ENCODE measurements at regions not wholly inside any gene's neighbourhood (a gene's known extent, or its start where the extent isn't known, plus 50 kb on each side); places are given as distances from the start of the nearest gene placed in this dataset.
"Not testable (repeated sequence)": the region's sequence is repeated elsewhere in the genome, so short reads cannot be mapped to it uniquely, and the experiment has no call there.

GRCh38 chr7:76934711-76935110 is 97.5 kb downstream of the SPDYE17 start:
- intact Hi-C loops (cut with DNase I; ENCODE audit: low total_unique reads); H3K4me3 ChIP-seq (ENCODE audit: low read depth, poor library complexity, severe bottlenecking); DNase-seq (ENCODE audit: low spot score in 2 of 2): not testable (repeated sequence)
- 85 to 88% methylated on average over 3 of the region's 3 CpGs for WGBS, 2 donors

GRCh38 chr7:76932957-76933356 is 99.2 kb downstream of the SPDYE17 start:
- DNase-seq (ENCODE audit: low spot score in 2 of 2); intact Hi-C loops (cut with DNase I; ENCODE audit: low total_unique reads); H3K4me3 ChIP-seq (ENCODE audit: low read depth, poor library complexity, severe bottlenecking): not testable (repeated sequence)
- 93 to 94% methylated on average over 4 of the region's 4 CpGs for WGBS, 2 donors

GRCh38 chr7:76931441-76931840 is 100.7 kb downstream of the SPDYE17 start:
- DNase-seq (ENCODE audit: low spot score in 2 of 2); intact Hi-C loops (cut with DNase I; ENCODE audit: low total_unique reads): not testable (repeated sequence)
- WGBS, 2 donors, result 66 to 71% methylated on average over 3 to 4 of the region's 4 CpGs

GRCh38 chr7:76930416-76930815 is 101.7 kb downstream of the SPDYE17 start:
- intact Hi-C loops (cut with DNase I; ENCODE audit: low total_unique reads); H3K4me3 ChIP-seq (ENCODE audit: low read depth, poor library complexity, severe bottlenecking); DNase-seq (ENCODE audit: low spot score in 2 of 2): not testable (repeated sequence)
- WGBS, 2 donors, result 93 to 96% methylated on average over 5 of the region's 5 CpGs

More at GRCh38 chr7:76931441-76931840, 100.7 kb downstream of the SPDYE17 start:
- H3K4me3 ChIP-seq (ENCODE audit: low read depth, poor library complexity, severe bottlenecking), result not testable (repeated sequence)

- H3K4me3 ChIP-seq (ENCODE audit: low read depth, poor library complexity, severe bottlenecking); intact Hi-C loops (cut with DNase I; ENCODE audit: low total_unique reads); DNase-seq (ENCODE audit: low spot score in 2 of 2): not testable (repeated sequence)
- 49% methylated on average over 4 of the region's 4 CpGs for WGBS, 2 donors
Observed at GRCh38 chr7:76928751-76929150, 103.4 kb downstream of the SPDYE17 start.

GRCh38 chr7:76927741-76928393 is 104.3 kb downstream of the SPDYE17 start:
- H3K4me3 ChIP-seq (ENCODE audit: low read depth, poor library complexity, severe bottlenecking); DNase-seq (ENCODE audit: low spot score in 2 of 2); intact Hi-C loops (cut with DNase I; ENCODE audit: low total_unique reads): not testable (repeated sequence)
- whole genome bisulfite sequencing, 2 donors, result 42 to 70% methylated on average over 2 to 3 of the region's 3 CpGs

GRCh38 chr7:76926416-76926815 is 105.7 kb downstream of the SPDYE17 start:
- H3K4me3 ChIP-seq (ENCODE audit: low read depth, poor library complexity, severe bottlenecking); intact Hi-C loops (cut with DNase I; ENCODE audit: low total_unique reads); DNase-seq (ENCODE audit: low spot score in 2 of 2): not testable (repeated sequence)

- intact Hi-C loops (cut with DNase I; ENCODE audit: low total_unique reads); DNase-seq (ENCODE audit: low spot score in 2 of 2); H3K4me3 ChIP-seq (ENCODE audit: low read depth, poor library complexity, severe bottlenecking): not testable (repeated sequence)
- 58 to 71% methylated on average over 4 of the region's 4 CpGs for WGBS, 2 donors
Observed at GRCh38 chr7:76924756-76925155, 107.4 kb downstream of the SPDYE17 start.

- DNase-seq (ENCODE audit: low spot score in 2 of 2); intact Hi-C loops (cut with DNase I; ENCODE audit: low total_unique reads): not testable (repeated sequence)
- WGBS, 2 donors, result 80 to 86% methylated on average over 2 of the region's 2 CpGs
Observed at GRCh38 chr7:76918619-76919018, 113.5 kb downstream of the SPDYE17 start.

GRCh38 chr7:76914361-76914760 is 117.8 kb downstream of the SPDYE17 start:
- intact Hi-C loops (cut with DNase I; ENCODE audit: low total_unique reads); DNase-seq (ENCODE audit: low spot score in 2 of 2); H3K4me3 ChIP-seq (ENCODE audit: low read depth, poor library complexity, severe bottlenecking): not testable (repeated sequence)
- WGBS, 2 donors, result 7% methylated on average over 1 of the region's 1 CpG; no CpG with 5 or more reads in 1 of the 2 donors

More at GRCh38 chr7:76918619-76919018, 113.5 kb downstream of the SPDYE17 start:
- H3K4me3 ChIP-seq (ENCODE audit: low read depth, poor library complexity, severe bottlenecking), result not testable (repeated sequence)

- 50 to 61% methylated on average over 4 of the region's 4 CpGs for WGBS, 2 donors
- intact Hi-C loops (cut with DNase I; ENCODE audit: low total_unique reads); DNase-seq (ENCODE audit: low spot score in 2 of 2); H3K4me3 ChIP-seq (ENCODE audit: low read depth, poor library complexity, severe bottlenecking): not testable (repeated sequence)
Observed at GRCh38 chr7:76912011-76912814, 119.9 kb downstream of the SPDYE17 start.

- H3K4me3 ChIP-seq (ENCODE audit: low read depth, poor library complexity, severe bottlenecking); intact Hi-C loops (cut with DNase I; ENCODE audit: low total_unique reads); DNase-seq (ENCODE audit: low spot score in 2 of 2): not testable (repeated sequence)
- 67 to 80% methylated on average over 1 of the region's 1 CpG for WGBS, 2 donors
Observed at GRCh38 chr7:76904688-76905087, 127.5 kb downstream of the SPDYE17 start.

GRCh38 chr7:76901944-76902710 is 130.0 kb downstream of the SPDYE17 start:
- intact Hi-C loops (cut with DNase I; ENCODE audit: low total_unique reads); DNase-seq (ENCODE audit: low spot score in 2 of 2); H3K4me3 ChIP-seq (ENCODE audit: low read depth, poor library complexity, severe bottlenecking): not testable (repeated sequence)
- WGBS, 2 donors, result 86 to 92% methylated on average over 5 of the region's 6 CpGs

GRCh38 chr7:76898807-76899206 is 133.4 kb downstream of the SPDYE17 start:
- intact Hi-C loops (cut with DNase I; ENCODE audit: low total_unique reads); DNase-seq (ENCODE audit: low spot score in 2 of 2); H3K4me3 ChIP-seq (ENCODE audit: low read depth, poor library complexity, severe bottlenecking): not testable (repeated sequence)
- 98% methylated on average over 5 of the region's 5 CpGs for WGBS, 2 donors

- H3K4me3 ChIP-seq (ENCODE audit: low read depth, poor library complexity, severe bottlenecking); DNase-seq (ENCODE audit: low spot score in 2 of 2); intact Hi-C loops (cut with DNase I; ENCODE audit: low total_unique reads): not testable (repeated sequence)
- WGBS, 2 donors, result 62 to 74% methylated on average over 2 of the region's 2 CpGs
Observed at GRCh38 chr7:76897007-76897406, 135.2 kb downstream of the SPDYE17 start.

Data from lower leg skin (tissue), 3 donors.